ENCODE measurements at regions not wholly inside any gene's neighbourhood (a gene's known extent, or its start where the extent isn't known, plus 50 kb on each side); places are given as distances from the start of the nearest gene placed in this dataset.

GRCh38 chr3:18079739-18080138 lies 337.3 kb upstream of the TBC1D5 start:
- no peak for TF ChIP-seq EZH2 (IDR thresholded peaks at IDR 0.05; ENCODE audit: low read depth, unreplicated experiment)
- TF ChIP-seq CTCF (conservative IDR thresholded peaks at IDR 0.05; ENCODE audit: low read depth in 2 of 2), result no peak
- TF ChIP-seq POLR2AphosphoS5 (IDR thresholded peaks at IDR 0.05; ENCODE audit: low read depth), result no peak
- no peak for TF ChIP-seq JUNB (IDR thresholded peaks at IDR 0.05; ENCODE audit: unreplicated experiment)
- no peak for TF ChIP-seq REST (IDR thresholded peaks at IDR 0.05; ENCODE audit: unreplicated experiment)
